ENCODE measurements at regions not wholly inside any gene's neighbourhood (a gene's known extent, or its start where the extent isn't known, plus 50 kb on each side); places are given as distances from the start of the nearest gene placed in this dataset.
"Not testable (repeated sequence)": the region's sequence is repeated elsewhere in the genome, so short reads cannot be mapped to it uniquely, and the experiment has no call there.

DNA sequence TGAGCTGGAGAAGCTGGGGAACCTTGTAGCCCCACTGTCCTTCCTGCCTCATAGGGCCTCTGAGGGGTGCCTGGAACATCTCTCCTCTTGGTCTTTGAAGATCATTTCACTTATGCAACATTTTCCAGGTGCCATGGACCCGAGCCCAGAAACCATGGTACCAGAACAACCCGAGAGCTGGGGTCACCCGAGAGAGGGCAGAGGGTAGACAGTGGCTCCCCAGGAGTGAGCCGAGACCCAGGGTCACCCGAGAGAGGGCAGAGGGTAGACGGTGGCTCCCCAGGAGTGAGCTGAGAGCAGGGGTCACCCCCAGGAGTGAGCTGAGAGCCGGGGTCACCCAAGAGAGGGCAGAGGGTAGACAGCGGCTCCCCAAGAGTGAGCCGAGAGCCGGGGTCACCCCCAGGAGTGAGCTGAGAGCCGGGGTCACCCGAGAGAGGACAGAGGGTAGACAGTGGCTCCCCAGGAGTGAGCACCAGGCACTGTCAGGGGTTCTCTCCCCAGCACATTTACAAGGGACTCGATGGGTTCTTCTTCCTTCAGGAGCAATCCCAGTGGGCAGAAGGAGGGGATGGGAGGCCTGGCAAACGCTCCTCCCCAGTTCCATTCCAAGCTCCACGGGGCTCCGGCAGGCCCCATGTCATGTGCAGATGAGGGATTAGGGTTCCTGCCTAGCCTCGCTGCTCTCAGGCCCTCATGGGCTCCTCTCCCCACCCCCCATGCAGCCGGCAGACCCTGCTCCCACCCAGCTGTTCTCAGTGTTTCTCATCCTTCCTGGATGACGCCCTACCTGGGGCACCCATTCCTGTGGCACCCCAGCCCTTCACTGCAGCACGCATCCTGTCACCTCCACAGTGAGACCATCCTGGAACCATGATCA, 163.5 kb downstream of the RTP5 start:
- no peak for DNase-seq

DNA sequence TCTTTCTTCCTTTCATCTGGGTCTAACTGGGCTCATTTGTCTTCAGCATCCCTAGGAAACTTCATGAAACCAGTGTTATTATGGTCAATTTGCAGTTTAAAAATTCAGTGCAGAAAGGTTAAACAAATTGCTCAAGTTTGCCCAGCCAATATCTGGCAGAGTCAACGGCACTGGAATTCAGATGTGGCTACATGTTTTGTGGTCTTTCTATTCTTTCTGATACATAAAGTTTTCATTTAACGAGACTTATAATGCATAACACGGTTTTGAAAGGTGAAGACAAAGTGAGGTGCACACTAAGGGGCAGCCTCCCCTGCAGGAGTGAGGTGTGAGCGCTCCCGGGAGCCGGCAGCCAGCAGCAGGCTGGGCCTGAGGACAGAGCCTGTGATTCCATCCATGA, 164.6 kb downstream of the RTP5 start:
- no peak for DNase-seq

DNA sequence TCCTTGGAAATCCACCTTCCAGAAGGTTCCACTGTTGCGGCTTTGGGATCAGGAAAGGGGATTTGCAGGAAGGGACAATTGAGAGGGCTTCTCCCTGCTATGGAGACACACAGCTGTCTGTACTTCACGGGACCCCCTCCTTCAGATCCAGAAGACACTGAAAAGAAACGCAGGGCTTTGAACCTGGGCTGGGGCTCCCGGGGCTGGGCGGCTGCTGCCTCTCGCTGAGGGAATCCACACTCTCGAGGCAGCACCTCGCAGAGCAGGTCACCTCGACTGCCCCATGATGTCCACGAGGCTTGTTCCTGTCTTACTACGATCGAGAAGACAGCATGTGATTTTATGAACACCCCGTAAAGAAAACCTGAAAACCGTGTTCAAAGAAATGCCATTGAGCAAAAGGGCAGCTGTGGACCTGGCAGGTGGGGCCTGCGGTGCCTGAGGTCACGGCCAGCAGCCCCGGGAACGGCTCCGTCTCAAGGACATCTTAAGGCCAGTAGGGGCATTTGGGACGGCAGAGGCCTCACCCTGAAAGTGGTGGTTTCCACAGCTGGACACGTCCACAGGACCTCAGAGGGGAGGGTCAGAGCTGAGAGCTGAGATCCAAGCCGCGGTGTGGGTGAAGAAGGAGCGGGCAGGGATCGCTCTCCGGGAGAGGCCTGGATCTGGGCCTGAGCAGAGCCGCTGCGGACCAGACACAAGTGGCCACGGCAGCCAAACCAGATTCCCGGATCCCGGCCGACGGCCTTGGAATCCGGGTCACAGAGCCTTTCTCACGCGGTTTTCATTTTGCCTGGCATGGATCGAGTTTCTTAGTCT, 165.7 kb downstream of the RTP5 start:
- DNase-seq, result no peak

DNA sequence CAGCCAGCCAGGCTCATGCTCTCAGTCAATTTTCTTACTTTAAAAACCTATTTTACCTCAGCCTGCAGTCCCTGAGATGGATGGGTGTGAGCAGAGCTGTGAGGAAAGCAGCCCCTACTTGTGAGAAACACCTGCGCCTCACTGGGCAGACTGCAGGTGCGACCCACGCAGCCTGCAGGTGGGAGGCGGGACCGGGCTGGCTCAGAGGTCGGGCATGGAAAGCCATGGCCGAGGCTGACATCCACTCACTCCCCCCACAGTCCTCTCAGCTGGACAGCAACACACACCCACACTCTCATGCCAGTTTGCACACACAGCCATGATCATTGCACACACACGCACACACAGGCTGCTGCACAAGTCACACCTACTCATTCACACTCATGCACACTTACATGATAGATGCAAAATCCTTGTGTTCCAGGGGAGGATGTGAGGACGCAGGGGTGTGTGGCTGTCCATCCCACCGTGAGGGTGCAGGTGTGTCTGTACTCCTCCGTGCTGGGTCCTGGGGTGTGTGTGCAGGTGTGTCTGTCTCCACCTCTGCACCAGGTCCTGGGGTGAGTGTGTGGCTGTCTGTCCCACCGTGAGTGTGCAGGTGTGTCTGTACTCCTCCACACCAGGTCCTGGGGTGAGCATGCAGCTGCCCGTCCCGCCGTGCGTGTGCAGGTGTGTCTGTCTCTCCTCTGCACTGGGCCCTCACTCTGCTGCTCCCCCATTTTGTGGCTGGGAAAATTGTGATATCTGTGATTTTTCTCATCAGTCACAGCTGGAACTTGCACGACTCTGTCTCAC, 166.5 kb downstream of the RTP5 start:
- DNase-seq, result no peak

DNA sequence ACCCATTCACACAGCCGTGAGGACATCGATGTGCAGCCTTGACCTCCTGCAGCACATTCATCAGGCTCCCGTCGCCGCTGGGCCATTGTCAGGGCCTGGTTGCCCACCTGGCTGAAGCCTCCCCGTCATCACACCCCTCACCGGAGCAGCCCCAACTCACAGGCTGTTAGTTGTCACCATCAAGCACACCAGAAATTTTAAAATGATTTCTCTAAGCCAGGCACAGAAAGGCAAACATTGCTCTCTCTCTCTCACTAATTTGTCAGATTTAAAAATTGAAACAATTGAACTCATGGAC, 167.1 kb downstream of the RTP5 start:
- no peak for DNase-seq

DNA sequence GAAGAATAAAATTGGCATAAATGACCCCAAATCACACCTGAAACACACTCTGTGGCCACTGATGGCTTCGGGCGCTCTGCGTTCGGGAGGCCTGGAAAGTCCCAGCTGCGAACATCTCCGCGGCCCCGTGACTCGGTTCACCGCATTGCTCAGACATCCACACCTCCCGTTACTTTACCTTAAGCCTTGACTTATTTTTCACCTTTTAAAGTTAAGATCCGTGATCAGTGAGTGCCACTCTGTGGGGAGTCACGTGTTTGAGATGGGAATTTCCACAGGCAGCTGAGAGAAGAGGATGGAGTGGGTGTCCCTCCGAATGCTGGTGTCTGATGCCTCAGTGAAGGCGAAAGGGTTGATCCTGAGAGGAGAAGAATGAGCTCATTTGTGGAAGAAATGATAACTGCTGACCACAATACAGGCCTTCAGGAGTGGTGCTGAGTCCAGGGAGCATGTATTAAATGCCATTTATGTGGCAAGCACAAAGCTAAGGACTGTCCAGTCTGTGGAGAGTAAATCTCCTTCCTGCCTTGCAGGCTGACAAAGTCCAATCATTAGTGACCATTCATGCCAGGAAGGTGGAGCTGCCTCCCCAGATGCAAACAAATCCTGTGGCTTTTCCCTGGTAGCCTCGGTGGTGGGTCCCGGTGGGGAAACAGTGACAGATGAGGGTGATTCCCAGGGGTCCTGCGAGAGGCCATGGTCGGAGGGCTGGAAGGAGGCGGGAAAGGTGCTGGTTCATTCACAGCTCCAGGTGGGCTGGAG, 168.8 kb downstream of the RTP5 start:
- no peak for DNase-seq

DNA sequence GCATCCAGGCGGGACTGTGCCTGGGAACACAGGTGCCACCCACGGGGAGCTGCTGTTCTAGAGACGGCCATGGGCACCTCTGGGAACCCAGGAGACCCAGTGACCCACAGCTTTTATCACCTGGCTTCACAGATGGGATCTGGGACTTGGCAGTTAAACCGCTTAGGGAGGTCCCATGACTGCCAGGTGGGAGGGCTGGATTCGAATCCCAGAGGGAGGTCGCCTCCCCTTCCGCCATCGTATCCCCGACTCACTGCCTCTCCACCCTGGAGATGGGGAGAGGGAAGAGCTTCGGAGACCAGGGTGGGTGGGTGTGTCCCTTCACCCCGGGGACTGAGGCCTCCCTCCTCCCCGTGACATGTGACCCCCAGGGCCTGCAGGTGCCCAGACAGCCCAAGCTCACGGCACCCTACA, 169.4 kb downstream of the RTP5 start:
- no peak for DNase-seq

DNA sequence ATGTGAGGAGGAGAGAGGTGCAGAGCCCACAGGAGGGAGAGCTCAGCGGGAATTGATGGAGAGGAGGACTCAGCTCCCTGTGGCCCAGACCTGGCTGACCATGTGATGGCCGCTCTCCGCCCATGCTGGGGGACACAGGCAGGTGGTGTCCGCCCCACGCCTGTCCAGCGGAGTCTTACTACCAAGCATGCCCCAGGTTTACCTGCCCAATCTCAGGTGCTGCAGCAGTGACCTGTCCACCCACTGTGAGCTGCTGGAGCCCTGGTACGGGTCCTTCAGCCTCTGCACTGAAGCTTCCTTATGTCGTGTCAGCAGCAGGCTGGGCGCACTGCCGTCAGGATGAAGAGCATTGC, 170.8 kb downstream of the RTP5 start:
- no peak for DNase-seq

DNA sequence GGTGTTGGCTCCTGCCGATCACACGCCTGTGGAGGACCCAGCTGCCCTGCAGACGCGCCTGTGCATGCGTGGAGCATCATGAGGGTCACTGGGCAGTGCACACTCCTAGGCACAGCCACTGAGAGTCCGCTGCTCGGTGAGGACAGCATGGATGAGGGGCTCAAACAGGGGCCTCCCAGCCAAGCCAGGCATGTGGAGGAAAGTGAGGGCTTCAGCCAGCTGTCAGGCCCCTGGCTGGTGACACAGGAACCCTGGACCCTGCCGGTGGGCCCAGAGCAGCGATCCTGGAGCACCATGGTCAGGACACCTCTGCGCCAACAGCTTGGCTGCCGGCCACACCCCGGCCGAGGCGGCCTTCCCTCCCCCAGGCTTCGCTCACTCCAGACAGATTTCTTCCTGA, 171.2 kb downstream of the RTP5 start:
- no peak for DNase-seq

DNA sequence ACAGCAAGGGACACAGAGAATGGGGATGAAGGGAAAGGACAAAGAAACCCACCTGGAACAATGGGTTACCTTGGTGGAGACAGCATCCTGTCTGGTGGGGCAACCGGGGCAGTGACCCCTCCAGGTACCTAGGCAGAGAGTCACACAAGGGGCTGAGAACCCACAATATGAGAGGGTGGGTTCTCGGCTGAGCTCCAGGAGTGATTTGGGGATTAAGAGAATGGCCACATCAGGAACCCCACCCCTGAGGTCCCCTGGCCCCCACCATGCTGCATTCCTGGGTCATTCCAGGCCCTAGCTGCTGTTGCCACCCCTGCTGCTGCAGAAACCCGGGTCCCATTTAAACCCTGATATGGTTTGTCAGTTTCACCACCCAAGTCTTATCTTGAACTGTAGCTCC, 172.3 kb downstream of the RTP5 start:
- no peak for DNase-seq

DNA sequence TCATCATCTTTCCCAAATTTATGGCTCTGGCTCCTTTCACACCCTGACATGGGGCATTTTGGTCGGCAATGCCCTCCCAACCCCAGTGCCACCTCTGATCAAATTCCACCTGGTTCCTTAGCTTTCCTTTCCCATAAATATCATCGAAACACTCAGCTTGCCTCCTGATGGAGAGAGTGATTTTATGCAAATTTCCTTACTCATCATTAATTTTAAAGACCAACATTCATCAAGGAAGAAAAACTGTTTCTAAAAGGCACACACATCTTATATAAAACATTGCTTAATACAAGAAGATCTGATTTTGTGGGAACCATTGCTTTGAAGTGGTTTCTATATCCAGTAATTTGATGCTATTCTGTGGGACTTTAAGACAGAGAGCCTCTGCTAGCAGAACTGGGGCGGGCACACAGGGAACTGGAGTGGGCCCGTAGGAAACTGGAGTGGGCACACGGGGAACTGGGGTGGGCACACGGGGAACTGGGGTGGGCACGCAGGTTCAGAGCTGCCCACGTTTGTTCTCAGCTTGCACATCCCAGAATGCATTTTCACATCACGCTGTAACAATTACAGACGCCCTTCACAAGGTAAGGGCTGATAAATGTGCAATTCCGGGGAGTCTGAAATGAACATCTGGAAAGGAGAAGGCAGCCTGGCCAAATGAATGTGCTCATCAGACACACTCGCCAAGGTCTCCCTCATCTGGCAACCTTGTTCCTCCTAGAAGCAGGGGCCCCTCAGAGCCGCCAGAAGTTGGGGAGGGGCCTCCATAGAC, 174.2 kb downstream of the RTP5 start:
- DNase-seq, result no peak

DNA sequence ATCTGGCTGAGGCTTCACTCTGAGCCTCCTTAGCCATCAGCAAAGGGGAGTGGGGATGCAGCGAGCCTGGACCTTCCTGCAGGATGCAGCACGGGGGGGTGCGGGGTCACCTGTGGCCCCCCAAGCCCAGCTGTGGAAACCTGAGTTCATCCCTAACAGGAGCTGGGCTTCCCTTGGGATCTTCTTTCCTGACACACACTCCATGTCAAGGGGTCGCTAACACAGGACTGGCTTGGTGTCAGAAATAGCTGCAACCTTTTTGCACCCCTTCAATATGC, 174.7 kb downstream of the RTP5 start:
- no peak for DNase-seq

DNA sequence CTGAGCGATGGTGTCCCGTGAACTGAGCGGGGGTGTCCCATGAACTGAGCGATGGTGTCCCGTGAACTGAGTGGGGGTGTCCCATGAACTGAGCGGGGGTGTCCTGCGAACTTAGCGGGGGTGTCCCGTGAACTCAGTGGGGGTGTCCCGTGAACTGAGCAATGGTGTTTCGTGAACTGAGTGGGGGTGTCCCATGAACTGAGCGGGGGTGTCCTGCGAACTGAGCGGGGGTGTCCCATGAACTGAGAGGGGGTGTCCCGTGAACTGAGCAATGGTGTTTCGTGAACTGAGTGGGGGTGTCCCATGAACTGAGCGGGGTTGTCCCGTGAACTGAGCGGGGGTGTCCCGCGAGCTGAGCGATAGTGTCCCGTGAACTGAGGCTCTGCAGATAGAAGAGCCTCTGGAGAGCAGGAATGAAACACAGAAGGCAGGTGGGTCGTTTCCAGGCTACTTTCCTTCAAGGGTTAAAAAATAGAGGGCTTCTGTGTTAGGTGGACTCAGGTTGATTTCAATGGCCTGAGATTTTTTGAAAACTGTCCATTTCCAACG, 176.1 kb downstream of the RTP5 start:
- not testable (repeated sequence) for DNase-seq

DNA sequence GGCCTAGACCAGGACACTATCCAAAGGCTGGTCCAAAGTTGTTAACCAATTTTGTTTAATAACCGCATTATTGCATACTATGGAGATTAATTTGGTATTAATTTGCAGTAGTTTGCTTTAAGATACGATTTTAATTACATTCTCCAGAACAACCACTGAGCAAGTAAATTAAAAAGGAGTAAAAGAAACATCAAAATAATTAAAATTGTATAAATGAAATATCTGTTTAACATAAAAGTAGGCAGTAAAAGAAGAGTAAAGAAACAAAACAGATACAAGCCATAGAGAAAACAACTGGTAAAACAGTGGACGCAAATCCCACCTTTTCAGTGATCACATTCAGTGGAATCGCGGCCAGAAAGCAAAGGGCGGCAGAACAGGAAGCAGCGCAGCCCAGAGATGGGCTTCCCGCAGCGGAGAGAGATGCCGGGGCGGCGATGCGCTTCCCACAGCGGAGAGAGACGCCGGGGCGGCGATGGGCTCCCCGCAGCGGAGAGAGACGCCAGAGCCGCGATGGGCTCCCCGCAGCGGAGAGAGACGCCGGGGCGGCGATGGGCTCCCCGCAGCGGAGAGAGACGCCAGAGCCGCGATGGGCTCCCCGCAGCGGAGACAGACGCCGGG, 176.8 kb downstream of the RTP5 start:
- no peak for DNase-seq

DNA sequence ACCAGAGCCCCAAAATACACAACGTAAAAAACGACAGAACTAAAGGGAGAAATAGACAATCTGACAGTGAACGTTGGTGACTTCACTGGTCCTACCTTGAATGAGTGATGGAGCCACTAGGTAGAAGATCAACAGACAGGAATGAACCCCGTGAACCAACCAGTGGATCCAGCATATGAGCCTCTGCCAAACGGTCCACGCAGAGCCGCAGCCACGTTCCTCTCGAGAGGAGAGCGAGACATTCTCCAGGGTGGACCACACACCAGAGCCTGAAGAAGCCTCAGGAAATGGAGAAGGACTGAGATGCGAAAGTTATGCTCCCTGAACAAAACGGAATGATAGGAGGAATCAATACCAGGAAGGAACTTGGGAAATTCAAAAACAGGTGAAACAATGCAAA, 178.4 kb downstream of the RTP5 start:
- no peak for DNase-seq

DNA sequence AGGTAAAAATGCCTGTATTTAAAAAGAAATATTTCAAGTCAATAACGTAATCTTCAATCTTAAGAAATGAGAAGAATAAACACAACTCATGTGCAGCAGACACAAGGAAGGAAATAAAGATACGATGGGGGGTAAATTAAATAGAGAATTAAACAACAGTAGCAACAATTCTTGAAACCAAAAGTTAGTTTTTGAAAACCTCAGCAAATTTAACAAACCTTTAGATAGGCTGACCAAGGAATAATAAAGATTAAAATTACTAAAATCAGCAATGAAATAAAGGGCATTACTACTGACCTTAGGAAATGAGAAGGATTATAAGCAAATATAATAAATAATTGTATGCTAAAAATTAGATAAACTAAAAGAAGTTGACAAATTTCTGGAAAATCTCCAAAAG, 178.9 kb downstream of the RTP5 start:
- no peak for DNase-seq

DNA sequence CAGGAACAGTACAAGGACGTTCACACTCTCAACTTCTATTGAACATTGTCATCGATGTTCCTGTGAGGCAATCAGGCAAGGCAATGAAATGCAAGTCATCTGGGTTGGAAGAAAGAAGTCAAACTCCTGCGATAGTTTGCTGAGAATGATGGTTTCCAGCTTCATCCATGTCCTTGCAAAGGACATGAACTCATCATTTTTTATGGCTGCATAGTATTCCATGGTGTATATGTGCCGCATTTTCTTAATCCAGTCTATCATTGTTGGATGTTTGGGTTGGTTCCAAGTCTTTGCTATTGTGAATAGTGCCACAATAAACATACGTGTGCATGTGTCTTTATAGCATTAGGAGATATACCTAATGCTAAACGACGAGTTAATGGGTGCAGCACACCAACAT, 180.0 kb downstream of the RTP5 start:
- not testable (repeated sequence) for DNase-seq

DNA sequence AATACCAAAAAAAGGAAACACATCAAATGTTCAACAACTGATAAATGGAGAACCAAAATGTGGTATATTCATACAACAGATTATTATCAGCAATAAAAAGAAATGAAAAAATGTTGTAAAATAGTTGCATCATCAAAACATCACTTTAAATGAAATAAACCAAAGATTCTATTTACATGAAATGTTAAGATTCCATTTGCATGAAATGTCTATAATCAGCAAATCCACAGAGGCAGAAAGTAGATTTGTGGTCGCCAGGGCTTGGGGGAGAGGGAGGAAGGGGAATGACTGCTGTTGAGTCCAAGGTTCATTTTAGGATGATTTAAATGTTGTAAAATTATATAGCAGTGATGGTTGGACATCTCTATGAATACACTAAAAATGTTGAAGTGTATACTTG, 181.9 kb downstream of the RTP5 start:
- no peak for DNase-seq

DNA sequence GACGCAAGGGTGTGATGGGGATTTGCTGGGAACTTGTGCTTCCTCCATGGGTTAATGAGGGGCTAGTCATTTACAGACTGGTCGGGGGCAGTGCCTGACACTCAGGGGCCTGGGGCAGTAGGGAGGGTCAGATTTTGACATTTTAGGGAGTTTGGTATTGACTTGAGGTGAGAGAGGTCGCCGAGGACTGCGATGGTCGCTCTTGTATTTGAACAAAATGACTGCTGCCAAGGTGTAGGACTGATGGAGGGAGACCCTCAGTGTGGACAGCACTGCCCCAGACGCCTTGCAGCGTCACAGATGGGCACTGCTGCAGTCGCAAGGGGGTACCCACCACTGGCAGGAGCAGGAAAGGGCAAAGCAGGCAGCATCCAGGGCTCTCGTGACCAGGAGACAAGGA, 182.9 kb downstream of the RTP5 start:
- no peak for DNase-seq

DNA sequence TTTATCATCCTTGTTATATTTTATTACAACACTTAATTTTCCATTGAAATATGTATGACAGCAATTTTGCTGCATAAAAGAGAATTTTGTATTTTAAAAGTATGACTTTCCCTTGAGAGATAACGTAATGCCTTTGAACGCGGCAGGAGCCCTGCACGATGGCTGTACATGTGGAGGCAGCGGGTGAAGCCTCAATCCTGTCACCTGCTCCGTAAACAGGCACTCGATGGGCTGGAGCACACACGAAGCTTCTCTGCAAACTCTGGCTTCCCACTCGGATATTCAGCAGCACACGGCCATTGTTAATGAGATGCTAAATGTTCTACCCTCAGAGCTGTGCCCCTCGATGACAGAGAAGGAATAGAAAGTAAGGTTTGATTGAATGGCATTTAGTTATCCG, 184.4 kb downstream of the RTP5 start:
- DNase-seq, result no peak

DNA sequence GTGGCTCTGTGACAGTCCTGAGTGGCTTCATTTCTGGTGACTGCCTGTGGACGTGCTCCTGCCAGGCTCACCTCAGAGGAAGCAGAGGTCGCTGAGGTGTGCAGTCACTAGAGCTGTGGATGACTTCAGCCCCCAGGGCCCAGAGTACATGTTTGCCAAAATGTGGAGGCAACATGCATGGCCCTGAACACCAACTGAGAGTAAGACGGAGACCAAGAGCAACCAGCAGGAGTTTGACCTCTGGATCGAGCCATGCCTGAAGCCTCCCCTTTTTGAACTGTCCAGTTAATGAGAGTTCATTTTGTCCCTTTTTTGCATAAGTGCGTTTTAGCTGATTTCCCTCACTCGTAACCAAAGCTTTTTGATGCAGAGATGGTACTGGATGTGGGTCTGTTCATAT, 184.9 kb downstream of the RTP5 start:
- no peak for DNase-seq

Data from NCI-H187 treated with DMSO at 0.1 percent for 48 hours (cell line).